ENCODE measurements at regions not wholly inside any gene's neighbourhood (a gene's known extent, or its start where the extent isn't known, plus 50 kb on each side); places are given as distances from the start of the nearest gene placed in this dataset.
"Not testable (repeated sequence)": the region's sequence is repeated elsewhere in the genome, so short reads cannot be mapped to it uniquely, and the experiment has no call there.

DNA sequence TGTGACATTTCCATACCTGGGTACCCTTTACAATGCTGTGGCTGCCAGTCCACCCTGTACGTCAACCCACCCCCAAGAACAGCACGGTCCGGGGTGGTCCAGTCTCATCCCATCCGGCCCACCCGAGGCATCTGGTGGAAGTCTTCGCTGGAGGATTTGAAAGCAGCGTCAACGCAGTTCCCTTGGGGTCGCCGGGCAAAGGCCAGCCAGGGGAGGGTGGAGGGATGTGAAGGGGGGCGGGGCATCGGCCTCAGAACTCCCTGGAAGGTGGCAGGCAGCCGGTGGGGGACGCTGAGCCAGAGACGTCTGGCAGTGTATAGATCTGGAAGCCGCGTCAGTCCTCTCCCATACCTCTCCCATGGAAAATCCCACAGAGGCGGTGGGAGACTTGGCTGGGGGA, 1944.0 kb upstream of the DEFB115 start:
- ChIA-PET CTCF (no interaction called here), POLR2A (no interaction called here)
- TF ChIP-seq CTCF (IDR thresholded peaks at IDR 0.05; ENCODE audit: control extremely low read depth, extremely low read depth, low read depth, missing control alignments): no peak
- no peak for DNase-seq (ENCODE audit: extremely low spot score)

DNA sequence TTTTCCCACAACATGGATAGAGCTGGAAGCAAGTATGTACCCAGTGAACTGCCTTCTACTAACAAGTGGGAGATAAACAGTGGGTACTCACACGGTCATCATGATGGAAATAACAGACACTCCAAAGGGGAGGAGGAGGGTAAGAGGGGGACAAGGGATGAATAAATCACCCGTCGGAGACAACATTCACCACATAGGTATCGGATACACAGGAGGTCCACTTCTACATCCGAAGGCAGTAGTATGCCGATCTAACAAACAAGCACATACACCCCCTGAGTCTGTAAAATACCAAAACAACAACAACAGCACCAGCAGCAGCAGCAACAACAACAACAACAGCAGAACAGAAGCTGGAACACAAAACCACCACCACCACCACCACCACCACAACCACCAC, 1943.2 kb upstream of the DEFB115 start:
- TF ChIP-seq CTCF (IDR thresholded peaks at IDR 0.05; ENCODE audit: control extremely low read depth, extremely low read depth, low read depth, missing control alignments): no peak
- CTCF ChIA-PET: no interaction called here
- POLR2A ChIA-PET: no interaction called here
- peak; percentile 3 for DNase-seq (ENCODE audit: extremely low spot score)

- no peak for TF ChIP-seq CTCF (IDR thresholded peaks at IDR 0.05; ENCODE audit: control extremely low read depth, extremely low read depth, low read depth, missing control alignments)
- DNase-seq (ENCODE audit: extremely low spot score): peak; percentile 3
- ChIA-PET POLR2A (no interaction called here), CTCF (no interaction called here)
Measured at GRCh38 chr20:29318871-29319461, 1938.5 kb upstream of the DEFB115 start.

DNA sequence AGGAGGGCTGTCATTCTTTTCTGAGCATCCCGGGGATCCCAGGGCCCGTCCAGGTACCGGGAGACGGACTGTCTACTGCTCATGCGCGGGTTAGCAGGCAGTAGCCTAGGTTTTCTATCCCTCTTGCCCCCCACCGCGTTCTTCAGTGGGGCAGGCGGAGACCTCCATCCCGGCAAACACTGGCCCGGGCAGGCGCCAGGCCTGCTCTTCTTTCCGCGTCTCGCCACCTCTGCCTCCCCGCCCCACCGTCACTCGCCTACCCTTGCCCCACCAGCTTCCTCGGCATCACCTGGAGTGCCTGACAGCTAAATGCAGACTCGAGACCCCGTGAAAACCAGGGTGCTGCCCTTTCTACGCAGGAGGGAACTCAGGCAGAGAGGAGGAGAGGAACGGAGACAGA, 1937.7 kb upstream of the DEFB115 start:
- no peak for TF ChIP-seq CTCF (IDR thresholded peaks at IDR 0.05; ENCODE audit: control extremely low read depth, extremely low read depth, low read depth, missing control alignments)
- CTCF ChIA-PET: no interaction called here
- peak; percentile 2 for DNase-seq (ENCODE audit: extremely low spot score)
- POLR2A ChIA-PET: no interaction called here

DNA sequence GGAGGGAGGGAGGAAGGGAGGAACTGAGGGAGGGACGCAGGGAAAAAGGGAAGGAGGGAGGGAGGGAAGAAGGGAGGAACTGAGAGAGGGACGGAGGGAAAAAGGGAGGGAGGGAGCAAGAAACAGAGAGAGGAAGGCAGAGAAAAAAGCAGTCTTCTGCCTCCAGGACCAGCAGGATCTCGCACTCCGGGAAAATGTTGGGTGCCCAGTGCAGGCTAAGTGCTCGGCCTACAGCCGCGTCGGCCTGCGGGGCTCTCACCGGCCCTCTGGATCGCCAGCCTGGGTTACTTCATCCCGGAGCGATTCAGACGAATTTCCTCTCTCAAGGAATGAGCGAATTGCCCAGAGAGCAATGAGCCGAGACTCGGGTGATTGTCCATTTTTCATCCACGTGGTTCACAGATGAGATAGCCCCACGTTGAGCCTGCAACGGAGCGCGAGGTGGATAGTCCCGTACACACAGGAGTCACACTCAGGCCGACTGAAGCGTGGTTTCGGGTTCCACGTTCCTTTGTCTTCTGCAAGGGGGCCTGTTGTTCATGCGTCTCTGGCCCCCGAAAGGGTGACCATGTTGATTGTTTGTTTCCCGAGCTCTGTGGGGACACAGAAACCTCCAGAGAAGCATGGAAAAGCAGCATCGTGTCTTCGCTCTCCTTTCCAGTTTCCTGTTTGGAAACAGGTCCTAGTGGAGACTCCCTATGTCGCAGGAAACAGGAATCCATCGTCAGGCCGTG, 1937.1 kb upstream of the DEFB115 start:
- POLR2A ChIA-PET; DNase-seq (ENCODE audit: extremely low spot score); CTCF ChIA-PET: not testable (repeated sequence)

DNA sequence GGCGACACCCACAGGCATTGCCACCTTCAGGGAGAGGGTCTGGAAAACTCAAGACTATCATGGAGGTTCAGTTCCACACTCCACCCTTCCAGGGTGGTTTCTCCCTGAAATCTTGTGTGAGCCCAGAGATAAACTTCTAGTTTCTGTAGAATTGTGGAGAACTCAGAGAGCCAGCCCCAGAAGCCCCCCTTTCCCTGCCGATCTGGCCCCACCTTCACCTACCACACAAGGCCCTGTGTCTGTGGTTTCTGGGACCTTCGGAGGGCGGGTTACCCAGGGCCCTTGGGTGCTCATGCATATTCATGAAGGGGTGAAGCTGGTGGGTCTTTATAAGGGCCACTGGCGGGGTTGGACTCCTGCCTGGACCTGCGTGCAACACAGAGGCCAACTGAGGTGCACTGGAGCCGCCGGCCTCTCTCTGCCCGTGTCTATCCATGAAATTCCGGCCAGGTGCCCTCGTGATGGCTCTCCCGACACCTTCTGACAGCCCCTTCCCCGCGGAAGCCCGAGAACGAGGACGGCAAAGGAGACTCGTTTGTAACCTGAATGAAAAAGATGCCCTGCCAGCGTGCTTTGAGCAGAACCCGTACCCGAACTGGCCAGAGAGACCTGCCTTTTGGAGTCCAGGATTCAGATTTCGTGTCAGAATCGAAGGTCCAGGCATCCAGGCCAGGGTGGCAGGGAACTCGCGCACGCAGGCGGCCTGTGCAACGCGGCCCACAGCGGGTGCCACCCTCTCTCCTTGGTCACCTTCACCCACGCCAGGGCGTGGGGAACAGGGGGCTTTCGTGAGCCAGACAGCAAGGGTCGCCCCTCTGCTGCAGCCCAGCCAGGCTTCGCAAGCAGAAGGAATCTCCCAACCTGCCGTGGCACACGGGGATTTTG, 1933.6 kb upstream of the DEFB115 start:
- DNase-seq (ENCODE audit: extremely low spot score); POLR2A ChIA-PET; CTCF ChIA-PET: not testable (repeated sequence)

DNA sequence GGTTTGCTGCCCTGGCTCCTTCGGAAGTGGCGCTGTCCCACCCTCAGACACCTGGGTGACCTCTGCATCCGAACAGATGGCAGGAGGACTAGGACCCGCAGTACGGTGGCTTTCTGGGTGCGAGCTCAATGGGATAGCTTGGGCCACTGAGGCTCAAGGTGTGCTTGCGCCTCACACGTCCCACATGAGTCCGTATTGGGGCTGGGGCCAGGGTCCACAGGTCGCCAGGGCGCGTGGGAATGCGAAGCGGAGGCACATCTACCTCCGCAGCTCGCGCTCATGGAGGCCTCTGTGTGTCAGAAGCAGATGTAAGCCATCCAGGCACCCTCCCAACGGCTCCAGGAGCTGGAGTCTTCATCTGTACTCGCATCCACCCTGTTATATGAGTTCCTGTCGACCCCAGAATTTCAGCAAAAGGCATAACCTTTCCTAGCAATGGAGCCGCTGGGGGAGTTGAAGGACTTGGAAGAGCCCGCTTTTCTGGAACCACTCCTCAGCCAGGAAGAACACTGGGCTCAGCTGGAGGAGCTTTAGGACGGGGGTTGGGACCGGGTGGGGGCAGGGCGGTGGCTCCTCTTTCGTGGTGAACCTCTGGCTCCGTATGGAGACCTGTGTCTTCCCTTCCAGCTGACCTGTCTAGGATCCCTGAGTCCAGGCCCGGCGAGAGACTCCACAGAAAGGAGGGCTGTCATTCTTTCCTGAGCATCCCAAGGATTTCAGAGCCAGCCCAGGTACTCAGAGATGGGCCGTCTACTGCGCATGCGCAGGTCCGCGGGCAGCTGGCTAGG, 1932.8 kb upstream of the DEFB115 start:
- CTCF ChIA-PET; POLR2A ChIA-PET; DNase-seq (ENCODE audit: extremely low spot score): not testable (repeated sequence)

DNA sequence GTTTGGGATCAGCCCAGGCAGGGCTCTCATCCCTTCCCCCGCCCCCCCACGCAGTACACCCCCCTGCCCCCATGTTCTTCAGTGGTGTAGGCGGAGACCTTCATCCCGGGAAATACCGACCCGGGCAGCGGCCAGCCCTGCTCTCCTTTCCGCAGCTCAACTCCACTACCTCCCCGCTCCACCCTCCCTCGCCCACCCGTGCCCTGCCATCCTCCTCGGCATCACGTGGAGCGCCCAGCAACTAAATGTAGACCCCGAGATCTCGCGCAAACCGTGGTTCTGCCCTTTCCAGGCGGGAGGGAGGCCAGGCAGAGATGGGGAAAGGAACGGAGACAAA, 1932.2 kb upstream of the DEFB115 start:
- CTCF ChIA-PET: no interaction called here
- POLR2A ChIA-PET: no interaction called here
- TF ChIP-seq CTCF (IDR thresholded peaks at IDR 0.05; ENCODE audit: control extremely low read depth, extremely low read depth, low read depth, missing control alignments): no peak
- no peak for DNase-seq (ENCODE audit: extremely low spot score)

GRCh38 chr20:29325781-29326180, 1931.7 kb upstream of the DEFB115 start:
- CTCF ChIA-PET; DNase-seq (ENCODE audit: extremely low spot score); POLR2A ChIA-PET: not testable (repeated sequence)
